Tibial nerve (tissue), 4 donors: ENCODE measurements at regions not wholly inside any gene's neighbourhood (a gene's known extent, or its start where the extent isn't known, plus 50 kb on each side); places are given as distances from the start of the nearest gene placed in this dataset.
"Not testable (repeated sequence)": the region's sequence is repeated elsewhere in the genome, so short reads cannot be mapped to it uniquely, and the experiment has no call there.

Source experiments
- DNase-seq, 2 donors: peaks; one replicate each; pipeline ENCODE4 v3.0.0-alpha.2; 2019; ENCODE audit warnings: low spot score in 2 of 2
- H3K27ac ChIP-seq, 4 donors: fragments of 200-600 bp; sonication (generic) in 3 of 4; one replicate each; pipeline ENCODE4 v1.5.1; 2017 to 2019; ENCODE audit warnings: mild to moderate bottlenecking in 1 of 4
- H3K27me3 ChIP-seq, 2 donors: fragments of 200-600 bp; sonication (generic) in 1 of 2; one replicate each; pipeline versions ENCODE4 v1.5.1 to v1.6.0; 2017 to 2019
- H3K36me3 ChIP-seq, 3 donors: fragments of 200-600 bp; sonication (generic); one replicate each; pipeline ENCODE4 v1.5.1; 2018 to 2019
- H3K4me1 ChIP-seq, 4 donors: fragments of 200-600 bp; sonication (generic) in 3 of 4; one replicate each; pipeline ENCODE4 v1.5.1; 2017 to 2019
- H3K4me3 ChIP-seq, 4 donors: fragments of 200-600 bp; sonication (generic) in 3 of 4; one replicate each; pipeline ENCODE4 v1.5.1; 2017 to 2019; ENCODE audit warnings: mild to moderate bottlenecking in 1 of 4, moderate library complexity in 1 of 4
- H3K9me3 ChIP-seq, 4 donors: fragments of 200-600 bp; sonication (generic) in 3 of 4; one replicate each; pipeline ENCODE4 v1.5.1; 2017 to 2019
- WGBS, 2 donors: methylation state at CpG; one replicate each; pipeline ENCODE4 v1.1.5; 2018; 5-methylcytosine and 5-hydroxymethylcytosine counted together

DNA sequence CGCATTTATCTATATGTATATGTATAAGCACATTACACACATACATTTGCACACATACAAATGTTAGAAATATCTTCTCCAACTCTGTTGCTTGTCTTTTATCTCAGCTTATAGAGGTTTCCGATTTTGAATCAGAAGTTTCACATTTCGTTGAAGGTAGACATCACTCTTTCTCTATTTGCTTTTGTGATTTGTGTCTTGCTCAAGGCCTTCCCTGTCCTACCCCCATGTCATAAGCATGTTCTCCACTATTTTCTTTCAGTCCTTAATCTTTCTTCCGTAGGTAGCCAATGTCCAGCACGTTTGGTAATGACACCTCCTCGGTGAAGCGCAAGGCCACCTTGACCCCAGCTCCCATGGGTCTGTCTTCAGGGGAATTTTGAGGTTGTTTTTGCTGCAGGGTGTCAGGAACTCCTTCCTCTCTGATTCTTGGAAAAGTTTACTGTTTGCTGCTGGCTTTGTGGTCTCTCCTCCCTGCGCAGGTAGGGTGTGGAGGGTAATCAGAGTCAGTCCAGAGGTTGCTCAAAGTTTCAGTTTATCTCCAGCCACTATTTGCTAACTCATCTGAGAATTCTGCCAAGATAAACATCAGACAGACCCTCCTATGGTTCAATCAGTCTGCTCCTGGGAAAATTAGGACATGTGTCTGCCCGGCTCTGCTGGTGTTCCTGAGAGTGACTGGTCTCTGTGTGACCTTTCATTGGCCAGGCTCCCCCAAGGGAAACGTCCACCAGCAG lies 171.7 kb downstream of the BCL2L11 start:
- not testable (repeated sequence) for H3K4me1 ChIP-seq, H3K4me3 ChIP-seq, H3K27me3 ChIP-seq, H3K36me3 ChIP-seq, H3K9me3 ChIP-seq, DNase-seq, H3K27ac ChIP-seq
- WGBS, 2 donors = 88 to 90% methylated on average over 7 of the region's 10 CpGs

DNA sequence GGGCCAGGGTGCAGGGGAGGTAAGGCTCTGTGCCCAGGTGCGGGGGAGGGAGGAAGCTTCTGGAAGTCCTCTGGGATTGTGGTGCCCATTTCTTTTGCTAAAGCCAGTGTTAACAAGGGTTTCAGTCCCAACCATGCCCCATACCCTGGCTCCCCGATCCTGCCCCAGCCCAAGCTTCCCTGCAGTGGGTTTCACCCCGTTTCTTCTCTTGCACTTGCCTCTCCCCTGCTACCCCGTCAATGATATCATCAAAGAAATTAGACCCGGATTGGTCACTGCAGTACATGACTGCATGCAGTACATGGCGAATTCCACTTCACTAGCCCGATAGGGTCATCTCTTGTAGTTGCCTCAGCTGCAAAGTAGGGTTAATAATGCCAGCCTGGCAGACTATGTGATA lies 174.0 kb downstream of the BCL2L11 start:
- not testable (repeated sequence) for H3K4me3 ChIP-seq, H3K27me3 ChIP-seq, H3K36me3 ChIP-seq, H3K9me3 ChIP-seq, H3K27ac ChIP-seq, H3K4me1 ChIP-seq, DNase-seq
- no CpG with 5 or more reads among the region's 7 CpGs for WGBS, 2 donors

DNA sequence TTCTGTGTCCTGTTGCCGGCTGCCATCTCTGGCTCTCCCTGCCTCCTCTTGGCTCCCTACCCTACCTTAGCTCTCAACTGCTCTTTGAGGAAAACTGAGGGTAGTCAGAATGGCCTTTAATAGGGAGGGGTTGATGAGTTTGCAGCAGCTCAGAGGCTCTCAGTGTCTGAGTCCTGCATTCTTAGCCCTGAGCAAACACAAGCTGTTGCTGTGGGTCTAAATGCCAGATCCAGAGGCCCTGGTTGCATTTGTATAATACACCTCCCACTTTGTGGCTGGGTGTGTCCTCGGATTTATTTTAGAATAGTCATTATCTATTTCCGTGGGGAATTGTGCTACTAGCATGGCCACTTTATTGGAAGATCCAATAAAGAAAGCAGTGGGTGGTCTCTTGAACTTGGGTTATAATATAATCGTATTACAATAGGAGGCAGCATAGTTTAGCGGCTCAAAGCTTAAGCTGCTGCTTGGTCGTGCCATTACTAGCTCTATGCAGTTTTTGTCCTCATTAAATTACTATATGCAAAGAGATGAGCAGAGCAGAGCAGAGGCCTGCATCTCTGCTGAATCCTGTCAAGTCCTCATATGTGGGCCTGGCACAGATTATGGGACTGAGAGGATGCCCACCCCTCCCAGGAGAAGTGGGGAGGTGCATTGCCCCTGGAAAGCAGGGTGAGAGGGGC lies 175.5 kb downstream of the BCL2L11 start:
- not testable (repeated sequence) for H3K4me3 ChIP-seq, H3K27me3 ChIP-seq, H3K36me3 ChIP-seq, H3K4me1 ChIP-seq, H3K27ac ChIP-seq, DNase-seq, H3K9me3 ChIP-seq
- WGBS, 2 donors = 42 to 55% methylated on average over 5 of the region's 6 CpGs

DNA sequence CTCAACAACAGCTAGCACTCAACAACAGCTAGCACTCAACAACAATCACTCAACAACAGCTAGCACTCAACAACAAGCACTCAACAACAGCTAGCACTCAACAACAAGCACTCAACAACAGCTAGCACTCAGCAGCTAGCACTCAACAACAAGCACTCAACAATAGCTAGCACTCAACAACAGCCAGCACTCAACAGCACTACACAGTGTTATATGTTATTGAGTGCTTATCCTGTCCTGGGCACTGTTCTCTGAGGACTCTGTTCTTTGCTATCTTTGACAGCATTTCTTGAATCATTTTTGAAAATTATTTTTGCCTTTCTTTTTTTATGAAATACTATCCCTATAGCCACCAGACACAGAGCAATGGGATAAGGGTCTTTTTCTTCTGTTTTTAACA lies 176.4 kb downstream of the BCL2L11 start:
- H3K36me3 ChIP-seq, H3K27me3 ChIP-seq, H3K4me1 ChIP-seq, DNase-seq, H3K4me3 ChIP-seq, H3K27ac ChIP-seq, H3K9me3 ChIP-seq: not testable (repeated sequence)

DNA sequence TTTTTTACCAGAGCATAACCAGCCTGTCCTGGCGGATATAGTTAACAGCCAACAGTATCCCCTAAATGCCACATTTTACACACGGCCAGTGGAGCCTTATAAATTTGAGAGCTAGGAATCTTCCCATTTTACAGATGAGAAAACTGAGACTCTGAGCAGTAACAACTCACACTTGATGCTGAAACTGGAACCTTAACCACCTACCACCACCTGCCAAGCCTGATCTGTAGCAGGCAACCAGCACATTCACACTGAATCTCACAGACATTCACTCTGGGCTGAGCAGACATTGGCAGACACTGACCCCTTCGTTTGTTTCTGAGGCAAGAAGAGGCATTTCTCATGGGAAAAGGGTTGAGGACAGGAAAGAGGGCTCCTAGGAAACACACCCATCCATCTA lies 178.2 kb downstream of the BCL2L11 start:
- not testable (repeated sequence) for H3K9me3 ChIP-seq
- 84 to 85% methylated on average over 3 of the region's 3 CpGs for WGBS, 2 donors

DNA sequence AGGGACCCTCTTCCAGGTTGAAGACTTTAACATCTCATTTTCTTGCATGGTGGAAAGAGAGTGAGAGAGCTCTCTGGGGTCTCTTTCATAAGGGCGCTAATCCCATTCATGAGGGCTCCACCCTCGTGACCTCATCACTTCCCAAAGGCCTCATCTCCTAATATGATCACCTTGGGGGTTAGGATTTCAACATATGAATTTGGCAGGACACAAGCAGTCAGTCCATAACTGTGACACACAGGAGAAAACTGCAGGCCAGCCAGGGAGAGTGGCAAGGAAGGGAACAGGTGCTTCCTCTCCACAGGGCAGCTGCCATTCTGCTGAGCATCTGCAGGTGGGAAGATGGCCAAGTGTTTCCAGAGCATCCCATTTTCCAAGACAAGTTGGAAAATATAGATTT lies 178.9 kb downstream of the BCL2L11 start:
- H3K36me3 ChIP-seq, H3K4me3 ChIP-seq, H3K27ac ChIP-seq, H3K9me3 ChIP-seq, H3K4me1 ChIP-seq, DNase-seq, H3K27me3 ChIP-seq: not testable (repeated sequence)
- WGBS, 2 donors = 80 to 87% methylated on average over 2 of the region's 2 CpGs

More for the DNA sequence above, 178.2 kb downstream of the BCL2L11 start:
- H3K36me3 ChIP-seq, H3K27me3 ChIP-seq, H3K4me1 ChIP-seq, H3K27ac ChIP-seq, DNase-seq, H3K4me3 ChIP-seq: not testable (repeated sequence)

DNA sequence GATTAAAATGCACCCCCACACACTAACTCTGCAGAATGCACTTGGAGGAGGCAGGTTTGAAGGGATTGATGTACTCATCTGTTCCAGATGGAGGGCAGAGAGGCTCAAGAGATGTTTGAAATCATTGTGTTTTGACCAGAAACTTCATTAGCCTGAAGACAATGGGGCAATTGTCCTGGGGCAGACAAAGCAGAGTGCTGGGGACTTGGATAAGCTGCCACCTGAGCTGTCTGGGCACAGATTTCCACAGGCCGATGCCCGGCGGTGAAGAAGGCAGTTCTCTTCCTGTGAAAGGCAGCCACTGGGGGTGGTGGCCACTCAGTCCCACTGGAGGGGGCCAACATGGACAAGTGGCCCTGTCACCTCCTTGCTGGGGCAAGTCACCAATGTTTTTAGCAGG lies 181.0 kb downstream of the BCL2L11 start:
- not testable (repeated sequence) for H3K4me1 ChIP-seq, H3K27ac ChIP-seq, H3K9me3 ChIP-seq, H3K36me3 ChIP-seq, H3K4me3 ChIP-seq, H3K27me3 ChIP-seq, DNase-seq
- WGBS, 2 donors = no CpG with 5 or more reads among the region's 3 CpGs

DNA sequence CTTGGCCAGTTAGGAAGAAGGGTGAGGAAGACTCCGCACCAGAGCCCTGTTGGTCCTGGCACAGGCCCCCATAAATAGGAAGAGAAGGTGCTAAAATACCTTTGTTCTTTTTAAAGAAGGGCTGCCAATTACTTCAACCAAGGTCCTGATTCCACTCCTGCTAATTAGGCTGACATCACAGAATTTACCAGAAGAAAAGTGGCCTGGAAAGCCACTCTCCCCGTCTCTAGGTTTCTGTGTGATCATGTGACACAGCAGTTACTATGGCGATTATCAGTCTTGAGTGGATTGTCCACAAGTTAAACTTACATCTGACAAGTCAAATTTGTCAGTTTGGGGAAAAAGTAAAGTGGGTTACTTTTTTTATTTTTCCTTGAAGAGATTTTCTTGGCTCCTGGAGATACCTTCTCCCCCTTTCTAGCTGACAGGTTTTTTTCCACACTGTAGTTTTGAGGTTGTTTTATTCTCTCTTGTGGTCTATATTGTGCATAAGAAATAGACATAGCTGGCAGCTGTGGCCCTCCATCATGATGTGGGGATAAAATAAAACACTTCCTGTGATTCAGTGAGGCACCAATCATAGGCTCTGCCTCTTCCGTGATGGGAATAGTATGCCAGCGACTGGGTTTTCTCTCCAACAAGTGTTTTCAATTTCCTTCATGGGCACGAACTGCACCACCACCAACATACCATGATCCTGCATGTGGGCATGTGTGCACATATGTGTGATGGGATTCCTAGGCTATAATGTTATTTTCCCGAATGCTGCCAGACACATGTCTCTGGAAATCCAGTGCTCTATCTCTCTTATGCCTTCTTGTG lies 181.9 kb downstream of the BCL2L11 start:
- whole genome bisulfite sequencing, 2 donors = 64 to 100% methylated on average over 4 to 6 of the region's 7 CpGs
- not testable (repeated sequence) for DNase-seq, H3K36me3 ChIP-seq, H3K27ac ChIP-seq, H3K4me1 ChIP-seq, H3K9me3 ChIP-seq, H3K4me3 ChIP-seq, H3K27me3 ChIP-seq

DNA sequence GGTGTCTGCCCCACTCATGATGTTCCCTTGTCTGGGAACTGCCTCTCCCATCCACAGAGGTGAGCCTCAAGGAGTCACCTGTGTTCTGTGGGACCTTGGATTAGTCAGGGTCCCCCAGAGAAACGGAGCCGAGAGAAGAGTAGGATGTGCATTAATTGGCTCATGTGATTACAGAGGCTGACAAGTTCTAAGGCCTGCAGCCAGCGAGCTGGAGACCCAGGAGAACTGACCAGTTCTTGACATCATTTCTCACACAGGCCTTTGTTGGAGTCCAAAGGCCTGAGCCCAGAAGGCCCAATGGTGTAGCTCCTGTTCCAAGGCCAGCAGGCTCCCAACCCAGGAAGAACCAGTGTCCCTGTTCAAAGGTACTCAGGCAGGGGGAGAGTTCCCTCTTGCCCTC lies 186.6 kb downstream of the BCL2L11 start:
- not testable (repeated sequence) for H3K4me1 ChIP-seq, H3K27ac ChIP-seq, H3K36me3 ChIP-seq, H3K4me3 ChIP-seq, DNase-seq, H3K9me3 ChIP-seq, H3K27me3 ChIP-seq
- 98% methylated on average over 3 of the region's 3 CpGs; no CpG with 5 or more reads in 1 of the 2 donors for WGBS, 2 donors

DNA sequence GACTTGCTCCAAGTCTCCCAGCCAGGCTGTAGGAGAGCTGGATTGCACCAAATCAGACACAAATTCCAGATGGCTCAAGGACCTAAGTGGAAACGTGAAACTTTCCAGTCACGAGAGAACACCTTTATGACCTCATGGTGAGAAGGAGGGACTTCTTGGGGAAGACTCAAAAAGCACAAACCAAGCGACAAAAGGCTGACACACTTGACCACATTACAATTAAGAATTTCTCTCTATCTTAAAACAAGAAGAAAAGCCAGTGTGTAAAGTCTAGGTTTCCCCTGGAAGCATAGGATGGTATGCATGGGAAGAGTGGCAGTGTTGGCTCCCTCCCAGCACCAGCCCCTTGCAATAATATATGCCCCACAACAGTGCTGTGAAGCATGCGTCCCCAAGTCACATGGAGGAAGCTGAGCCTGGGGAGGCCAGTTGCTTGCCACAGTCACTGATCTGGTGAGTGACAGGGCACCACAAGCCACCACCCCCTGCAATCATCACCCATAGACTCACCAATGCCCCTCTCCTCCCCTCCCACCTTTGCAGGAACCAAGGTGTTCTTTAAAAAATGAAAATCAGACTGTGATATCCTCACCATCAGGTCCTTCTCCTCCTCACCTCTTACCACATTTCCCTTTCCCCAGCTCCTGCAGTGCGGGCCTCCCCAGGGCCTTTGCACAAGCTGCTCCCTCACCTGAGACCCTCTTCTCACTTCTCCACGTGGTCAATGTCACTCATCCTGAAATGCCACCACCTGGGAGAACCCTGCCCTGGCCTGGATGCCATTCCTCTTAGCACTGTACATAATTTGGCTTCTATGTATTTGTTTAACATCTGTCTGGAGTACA lies 188.7 kb downstream of the BCL2L11 start:
- not testable (repeated sequence) for H3K27ac ChIP-seq, H3K9me3 ChIP-seq, H3K27me3 ChIP-seq, H3K4me3 ChIP-seq, H3K36me3 ChIP-seq, H3K4me1 ChIP-seq, DNase-seq
- 82 to 85% methylated on average over 5 to 6 of the region's 6 CpGs for WGBS, 2 donors

DNA sequence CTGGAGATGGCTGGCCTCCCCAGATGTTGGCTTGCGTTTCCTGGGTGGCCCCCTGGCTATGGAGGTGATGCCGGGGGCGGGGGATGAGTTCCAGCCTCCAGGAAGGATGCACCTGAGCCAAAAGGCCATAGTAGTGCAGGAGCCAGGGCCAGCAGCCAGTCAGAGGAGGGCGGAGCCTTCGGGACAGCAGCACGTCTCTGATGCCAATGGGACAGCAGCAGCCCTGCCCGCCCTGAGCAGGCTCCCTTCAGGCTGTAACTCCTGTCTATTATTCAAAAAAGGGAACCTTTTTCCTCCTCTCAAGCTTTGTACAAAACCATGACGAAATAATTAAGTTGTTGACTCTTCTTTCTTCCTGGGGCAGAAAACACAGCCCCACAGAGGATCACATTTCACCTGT lies 189.7 kb downstream of the BCL2L11 start:
- not testable (repeated sequence) for H3K27me3 ChIP-seq, H3K36me3 ChIP-seq, H3K9me3 ChIP-seq, H3K4me1 ChIP-seq, H3K27ac ChIP-seq, DNase-seq, H3K4me3 ChIP-seq
- WGBS, 2 donors = 96 to 97% methylated on average over 4 of the region's 8 CpGs

DNA sequence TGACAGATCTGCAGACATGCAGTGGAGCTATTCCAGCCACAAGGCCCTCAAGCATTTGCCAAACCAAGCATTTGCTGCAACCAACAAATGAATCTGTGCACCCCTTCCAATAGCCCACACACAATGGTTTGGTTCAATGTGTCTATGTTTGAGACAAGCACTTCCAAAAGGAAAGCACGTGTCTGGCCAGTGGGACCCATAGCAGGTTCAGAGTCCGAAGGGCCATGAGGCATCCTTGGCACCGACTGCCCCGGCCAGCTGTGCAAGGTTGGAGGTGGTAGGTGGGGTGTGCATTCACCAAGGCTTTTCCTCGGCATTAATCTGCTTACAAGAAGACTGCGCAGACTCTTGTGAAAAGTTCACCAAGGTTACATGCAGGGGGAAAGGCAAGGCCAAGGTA lies 190.9 kb downstream of the BCL2L11 start:
- not testable (repeated sequence) for H3K27ac ChIP-seq, H3K27me3 ChIP-seq, H3K4me1 ChIP-seq, H3K9me3 ChIP-seq, H3K4me3 ChIP-seq, H3K36me3 ChIP-seq, DNase-seq
- no CpG with 5 or more reads among the region's 6 CpGs for WGBS, 2 donors
